HAP-1 (cell line): ENCODE measurements at regions not wholly inside any gene's neighbourhood (a gene's known extent, or its start where the extent isn't known, plus 50 kb on each side); places are given as distances from the start of the nearest gene placed in this dataset.
A peak's percentile ranks its signal among the peaks of the same experiment; 100 is the strongest.
"Not testable (repeated sequence)": the region's sequence is repeated elsewhere in the genome, so short reads cannot be mapped to it uniquely, and the experiment has no call there.

Experiments used
- DNase-seq, 2 experiments: peaks; one replicate each; pipeline ENCODE4 v3.0.0-alpha.2; 2016 to 2020; ENCODE audit warnings: low spot score in 2 of 2
- H3K27me3 ChIP-seq: fragments of 250-450 bp; sonication (Bioruptor Pico); 2 replicates; pipeline ENCODE4 v1.5.1; 2020; ENCODE audit warnings: low read depth, mild to moderate bottlenecking, moderate library complexity
- H3K36me3 ChIP-seq: fragments of 250-450 bp; sonication (Bioruptor Pico); replicated peaks from 2 replicates; pipeline ENCODE4 v1.5.1; 2020; ENCODE audit warnings: mild to moderate bottlenecking
- H3K4me1 ChIP-seq: fragments of 250-450 bp; sonication (Bioruptor Pico); 2 replicates; pipeline ENCODE4 v1.5.1; 2020; ENCODE audit warnings: mild to moderate bottlenecking
- H3K4me3 ChIP-seq: fragments of 250-450 bp; sonication (Bioruptor Pico); 2 replicates; pipeline ENCODE4 v1.5.1; 2020; ENCODE audit warnings: mild to moderate bottlenecking, moderate library complexity
- H3K9me3 ChIP-seq: fragments of 250-450 bp; sonication (Bioruptor Pico); 2 replicates; pipeline ENCODE4 v1.5.1; 2020; ENCODE audit warnings: mild to moderate bottlenecking, moderate library complexity
- in situ Hi-C: fragments of 300-500 bp; cut with MboI; formaldehyde crosslinking; loops from 3 replicates; pipeline ENCODE4 v1.14.3; 2020; ENCODE audit warnings: low sequenced_read_pairs, inconsistent platforms, mixed read lengths

GRCh38 chr3:75427906-75428305 lies 236.2 kb upstream of the FRG2C start:
- in situ Hi-C loops = not testable (repeated sequence)

DNA sequence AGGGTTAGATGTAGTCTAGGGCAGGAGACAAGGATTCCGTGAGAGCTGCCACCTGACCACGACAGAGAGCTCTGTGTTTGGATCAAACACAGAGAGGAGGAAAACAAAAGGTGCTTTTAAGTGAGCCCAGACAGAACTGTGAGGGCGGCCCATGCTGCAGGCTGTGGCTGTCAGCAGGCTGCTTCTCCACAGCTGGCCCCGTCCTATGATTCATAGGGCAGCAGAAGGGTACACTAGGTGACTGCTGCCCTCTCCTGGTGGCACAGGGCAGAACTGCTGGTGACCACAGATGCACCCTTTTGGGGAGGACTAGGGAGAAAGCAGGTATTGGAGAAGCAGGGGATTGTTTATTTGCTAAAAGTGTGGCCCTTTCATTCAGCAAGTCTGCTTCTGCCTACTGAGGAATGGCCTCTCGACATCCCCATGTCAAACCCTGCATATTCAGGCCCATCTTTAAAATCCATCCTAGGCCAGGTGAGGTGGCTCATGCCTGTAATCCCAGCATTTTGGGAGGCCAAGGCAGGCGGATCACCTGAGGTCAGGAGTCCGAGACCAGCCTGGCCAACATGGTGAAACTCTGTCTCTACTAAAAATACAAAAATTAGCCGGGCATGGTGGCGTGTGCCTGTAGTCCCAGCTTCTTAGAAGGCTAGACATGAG lies 234.4 kb upstream of the FRG2C start:
- peak; percentile 17 to 78 for DNase-seq
- H3K36me3 ChIP-seq, H3K4me3 ChIP-seq, H3K27me3 ChIP-seq, H3K4me1 ChIP-seq, H3K9me3 ChIP-seq, in situ Hi-C loops: not testable (repeated sequence)

More at GRCh38 chr3:75427906-75428305, 236.2 kb upstream of the FRG2C start:
- not testable (repeated sequence) for H3K4me1 ChIP-seq, H3K36me3 ChIP-seq, H3K9me3 ChIP-seq, H3K4me3 ChIP-seq, DNase-seq, H3K27me3 ChIP-seq

GRCh38 chr3:75430406-75430805 lies 233.7 kb upstream of the FRG2C start:
- H3K4me3 ChIP-seq, DNase-seq, in situ Hi-C loops, H3K9me3 ChIP-seq, H3K36me3 ChIP-seq, H3K4me1 ChIP-seq, H3K27me3 ChIP-seq: not testable (repeated sequence)

DNA sequence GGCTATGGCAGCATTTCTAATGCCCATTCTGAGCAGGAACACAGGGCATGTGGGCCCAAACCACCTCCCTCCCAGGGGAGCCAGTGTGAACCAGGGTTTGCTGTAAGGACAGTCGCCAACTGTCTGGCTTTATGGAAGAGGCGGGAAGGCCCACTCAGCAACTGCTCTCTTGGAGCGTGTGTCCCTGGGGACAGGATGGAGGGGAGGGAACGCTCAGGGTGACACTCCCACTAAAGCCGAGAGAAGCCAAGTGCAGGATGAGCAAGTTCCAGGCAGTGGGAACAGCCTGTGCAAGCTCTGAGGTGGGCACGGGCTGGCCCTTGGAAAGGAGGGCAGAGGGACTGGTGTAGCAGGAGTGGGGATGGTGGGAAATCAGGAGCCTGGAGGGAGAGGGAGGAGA lies 233.0 kb upstream of the FRG2C start:
- H3K27me3 ChIP-seq, in situ Hi-C loops, H3K9me3 ChIP-seq, DNase-seq, H3K36me3 ChIP-seq, H3K4me1 ChIP-seq, H3K4me3 ChIP-seq: not testable (repeated sequence)

DNA sequence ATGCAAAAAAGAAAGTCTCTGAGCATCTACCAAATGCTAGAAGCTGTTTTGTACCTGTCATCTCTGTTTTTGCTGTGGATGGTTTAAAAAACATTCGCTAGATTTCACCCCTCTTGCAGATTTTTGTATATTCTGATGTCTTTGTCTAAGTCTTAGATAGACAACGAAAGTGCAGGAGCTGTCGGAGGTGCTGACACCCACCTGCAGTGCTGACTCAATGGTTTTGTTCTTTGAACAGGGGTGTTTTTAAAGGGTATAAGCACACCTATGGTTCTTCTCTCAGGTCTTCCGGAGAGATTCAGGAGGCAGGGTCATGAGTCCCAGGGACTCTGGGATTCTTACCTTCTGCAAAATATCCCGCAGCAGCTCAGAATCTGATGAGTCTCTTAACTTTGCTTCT lies 231.7 kb upstream of the FRG2C start:
- in situ Hi-C loops, H3K36me3 ChIP-seq, H3K4me1 ChIP-seq, H3K27me3 ChIP-seq, H3K4me3 ChIP-seq, H3K9me3 ChIP-seq, DNase-seq: not testable (repeated sequence)

DNA sequence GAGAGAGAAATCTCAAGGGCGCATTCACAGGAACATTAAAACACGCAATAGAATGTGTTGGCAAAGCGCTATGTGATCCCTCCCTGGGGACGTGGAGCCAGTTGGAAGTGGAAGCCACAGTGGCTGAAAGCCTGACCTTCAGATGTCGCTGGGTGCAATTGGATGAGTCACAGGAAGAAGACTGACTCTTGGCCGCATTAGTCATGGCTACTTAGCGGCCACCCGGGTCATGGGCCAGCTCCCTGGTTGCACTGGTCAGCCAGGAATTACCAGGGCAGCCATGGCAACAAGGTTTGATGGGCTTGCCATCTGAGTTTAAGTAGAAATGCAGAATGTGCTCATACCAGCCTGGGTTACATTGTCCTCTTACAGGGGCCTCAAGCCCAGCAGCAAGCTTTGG lies 231.2 kb upstream of the FRG2C start:
- DNase-seq, in situ Hi-C loops, H3K9me3 ChIP-seq, H3K36me3 ChIP-seq, H3K4me3 ChIP-seq, H3K27me3 ChIP-seq, H3K4me1 ChIP-seq: not testable (repeated sequence)

- DNase-seq, H3K9me3 ChIP-seq, H3K36me3 ChIP-seq, H3K4me3 ChIP-seq, H3K4me1 ChIP-seq, H3K27me3 ChIP-seq, in situ Hi-C loops: not testable (repeated sequence)
Measured at GRCh38 chr3:75433295-75433694, 230.8 kb upstream of the FRG2C start.

DNA sequence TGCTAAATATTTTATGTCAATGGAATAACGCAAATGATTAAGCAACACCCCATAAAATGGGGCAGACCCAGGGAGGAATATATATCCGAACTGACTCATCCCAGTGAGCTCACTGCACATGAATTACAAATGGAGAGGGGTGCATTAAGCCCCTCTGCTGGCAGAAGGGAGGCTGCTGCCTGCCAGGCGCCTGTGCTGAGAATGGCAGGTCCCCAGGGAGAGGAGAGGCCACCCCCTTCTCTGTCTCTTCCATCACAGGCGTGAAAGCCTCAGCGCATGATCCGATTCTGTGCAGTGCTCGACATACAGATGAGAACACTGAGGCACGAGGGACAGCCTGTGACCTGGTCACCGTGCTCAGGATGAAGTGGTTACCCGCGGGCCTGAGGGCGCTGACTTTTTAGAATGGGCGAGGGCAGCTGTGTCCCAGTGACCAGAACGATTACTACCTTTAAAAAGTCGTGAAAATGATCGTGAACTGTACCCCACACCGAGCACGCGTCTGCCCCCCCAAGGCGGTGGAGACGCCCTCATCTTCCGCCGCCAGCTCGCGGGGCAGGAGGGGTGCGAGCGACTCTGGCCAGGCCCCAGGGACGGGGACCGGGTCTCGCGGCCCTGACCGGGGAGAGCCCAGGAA lies 229.7 kb upstream of the FRG2C start:
- H3K4me1 ChIP-seq, H3K27me3 ChIP-seq, H3K9me3 ChIP-seq, H3K36me3 ChIP-seq, in situ Hi-C loops: not testable (repeated sequence)
- H3K4me3 ChIP-seq = peak overlapping the region; percentile 68
- DNase-seq = peak; percentile 5 to 62

GRCh38 chr3:75434913-75435793 lies 229.0 kb upstream of the FRG2C start:
- H3K9me3 ChIP-seq, in situ Hi-C loops, H3K4me1 ChIP-seq: not testable (repeated sequence)

DNA sequence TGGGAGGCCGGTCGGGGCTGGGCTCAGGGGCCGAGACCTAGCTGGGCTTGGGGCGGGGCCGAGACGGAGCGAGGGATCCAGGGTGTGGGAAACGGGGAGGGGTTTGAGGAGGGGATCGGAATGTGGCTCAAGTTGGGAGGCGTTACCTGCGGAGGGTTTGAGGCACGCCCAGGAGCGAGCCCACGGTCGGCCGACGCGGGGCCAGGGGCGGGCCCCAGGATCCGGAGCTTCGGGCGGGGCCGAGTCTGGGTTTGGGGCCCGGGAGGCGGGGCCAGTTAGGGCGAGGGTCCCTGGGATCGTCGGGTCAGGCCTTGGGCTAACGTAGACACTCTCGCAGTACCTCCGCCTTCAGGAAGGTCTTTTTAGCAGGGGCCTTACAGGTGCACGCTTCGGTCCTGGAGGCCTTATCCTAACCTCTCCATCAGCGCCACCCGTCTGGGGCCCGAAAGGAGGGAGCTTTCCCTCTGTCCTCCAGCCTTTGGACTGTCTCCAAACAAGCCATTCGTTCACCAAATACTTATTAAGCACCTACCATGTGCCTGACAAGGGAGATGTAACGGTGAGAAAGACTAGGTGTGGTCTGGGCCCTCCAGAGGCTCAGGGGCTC lies 228.2 kb upstream of the FRG2C start:
- in situ Hi-C loops, H3K27me3 ChIP-seq, H3K9me3 ChIP-seq, H3K4me1 ChIP-seq, H3K36me3 ChIP-seq: not testable (repeated sequence)
- peak in 1 of 2 experiments; percentile 71 for DNase-seq
- peak overlapping the region; percentile 68 for H3K4me3 ChIP-seq

More at GRCh38 chr3:75434913-75435793, 229.0 kb upstream of the FRG2C start:
- H3K4me3 ChIP-seq = peak overlapping the region; percentile 68
- H3K36me3 ChIP-seq, H3K27me3 ChIP-seq: not testable (repeated sequence)
- DNase-seq = peak; percentile 91 to 99

DNA sequence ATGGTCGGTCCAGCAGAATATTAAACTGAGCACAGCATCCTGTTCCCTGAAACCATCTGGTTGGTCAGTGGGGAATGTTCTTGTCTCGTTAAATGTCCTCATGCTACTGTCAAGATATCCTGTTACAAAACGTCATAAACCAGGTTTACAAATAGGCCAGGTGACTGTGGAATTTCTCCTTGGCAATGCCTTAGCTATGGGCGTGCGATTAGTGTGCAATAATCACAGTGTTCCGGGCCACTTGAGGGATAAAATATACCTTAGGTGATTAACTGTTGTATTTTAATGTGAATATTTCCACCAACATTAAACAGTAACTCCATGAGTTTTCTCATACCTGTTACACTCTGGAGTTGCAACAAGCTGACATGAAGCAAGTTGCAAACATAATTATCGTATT lies 223.1 kb upstream of the FRG2C start:
- H3K9me3 ChIP-seq, H3K4me1 ChIP-seq, H3K27me3 ChIP-seq, H3K36me3 ChIP-seq, DNase-seq, in situ Hi-C loops, H3K4me3 ChIP-seq: not testable (repeated sequence)

DNA sequence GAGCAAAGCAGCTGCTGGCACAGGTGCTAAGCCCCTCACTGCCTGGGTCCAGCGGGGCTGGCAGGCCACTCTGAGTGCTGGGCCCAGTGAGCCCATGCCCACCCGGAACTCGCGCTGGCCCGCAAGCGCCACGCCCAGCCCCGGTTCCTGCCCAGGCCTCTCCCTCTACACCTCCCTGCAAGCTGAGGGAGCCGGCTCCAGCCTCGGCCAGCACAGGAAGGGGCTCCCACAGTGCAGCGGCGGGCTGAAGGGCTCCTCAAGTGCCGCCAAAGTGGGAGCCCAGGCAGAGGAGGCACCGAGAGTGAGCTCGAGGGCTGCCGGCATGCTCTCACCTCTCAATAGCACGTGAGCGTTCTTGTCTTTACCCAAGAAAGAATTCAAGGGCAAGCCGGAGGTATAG lies 219.5 kb upstream of the FRG2C start:
- H3K4me1 ChIP-seq, DNase-seq, H3K36me3 ChIP-seq, H3K27me3 ChIP-seq, H3K4me3 ChIP-seq, H3K9me3 ChIP-seq, in situ Hi-C loops: not testable (repeated sequence)

GRCh38 chr3:75445234-75445633 lies 218.9 kb upstream of the FRG2C start:
- H3K36me3 ChIP-seq, H3K27me3 ChIP-seq, H3K9me3 ChIP-seq, in situ Hi-C loops, H3K4me3 ChIP-seq, H3K4me1 ChIP-seq, DNase-seq: not testable (repeated sequence)

- in situ Hi-C loops, H3K9me3 ChIP-seq, H3K4me1 ChIP-seq, DNase-seq, H3K36me3 ChIP-seq, H3K27me3 ChIP-seq, H3K4me3 ChIP-seq: not testable (repeated sequence)
Measured at GRCh38 chr3:75446948-75447347, 217.2 kb upstream of the FRG2C start.
